H9 (cell line): ENCODE measurements at regions not wholly inside any gene's neighbourhood (a gene's known extent, or its start where the extent isn't known, plus 50 kb on each side); places are given as distances from the start of the nearest gene placed in this dataset.
A peak's percentile ranks its signal among the peaks of the same experiment; 100 is the strongest.

Experiments used
- DNase-seq: peaks from one replicate; pipeline ENCODE4 v3.0.0-alpha.2; 2017
- H2AFZ ChIP-seq: one replicate; pipeline ENCODE4 v1.6.1; 2013; ENCODE audit warnings: mild to moderate bottlenecking, low read length, control low read depth, moderate library complexity
- H2AK5ac ChIP-seq: 2 replicates; pipeline ENCODE4 v1.6.1; 2013; ENCODE audit warnings: low read length, control low read depth, mixed read lengths; ENCODE audit not compliant: insufficient read length
- H2BK120ac ChIP-seq: one replicate; pipeline ENCODE4 v1.6.1; 2013; ENCODE audit warnings: low read depth, mild to moderate bottlenecking, low read length, control low read depth, inconsistent platforms; ENCODE audit not compliant: poor library complexity, severe bottlenecking
- H2BK12ac ChIP-seq: 2 replicates; pipeline ENCODE4 v1.6.1; 2013; ENCODE audit warnings: low read length, control low read depth, mixed read lengths, low read depth; ENCODE audit not compliant: insufficient read length
- H2BK15ac ChIP-seq: 2 replicates; pipeline ENCODE4 v1.6.1; 2013; ENCODE audit warnings: low read depth, low read length, control low read depth
- H2BK20ac ChIP-seq: one replicate; pipeline ENCODE4 v1.6.1; 2013; ENCODE audit warnings: low read depth, mild to moderate bottlenecking, low read length, control low read depth, inconsistent platforms; ENCODE audit not compliant: poor library complexity, severe bottlenecking
- H2BK5ac ChIP-seq: 2 replicates; pipeline ENCODE4 v1.6.1; 2013; ENCODE audit warnings: low read length, control low read depth, mixed read lengths; ENCODE audit not compliant: insufficient read length
- H3K14ac ChIP-seq: 2 replicates; pipeline ENCODE4 v1.6.1; 2013; ENCODE audit warnings: low read length, control low read depth; ENCODE audit not compliant: insufficient read depth
- H3K18ac ChIP-seq: 2 replicates; pipeline ENCODE4 v1.6.1; 2013; ENCODE audit warnings: low read depth, mild to moderate bottlenecking, mixed read lengths, low read length, control low read depth; ENCODE audit not compliant: insufficient read length
- H3K23ac ChIP-seq: 2 replicates; pipeline ENCODE4 v1.6.1; 2013; ENCODE audit warnings: low read length, control low read depth, mixed read lengths, low read depth; ENCODE audit not compliant: insufficient read length
- H3K23me2 ChIP-seq: 2 replicates; pipeline ENCODE4 v1.6.1; 2013; ENCODE audit warnings: low read depth, mild to moderate bottlenecking, mixed read lengths, low read length, control low read depth; ENCODE audit not compliant: insufficient read length, poor library complexity, severe bottlenecking
- H3K27ac ChIP-seq: 2 replicates; pipeline ENCODE4 v1.5.1; 2013; ENCODE audit warnings: low read length, control low read depth, mixed read lengths, low read depth; ENCODE audit not compliant: insufficient read length
- H3K27me3 ChIP-seq: 2 replicates; pipeline ENCODE4 v1.6.1; 2013; ENCODE audit warnings: low read length, control low read depth, inconsistent platforms; ENCODE audit not compliant: insufficient read depth
- H3K4ac ChIP-seq: 2 replicates; pipeline ENCODE4 v1.6.1; 2013; ENCODE audit warnings: low read depth, mild to moderate bottlenecking, control low read depth, inconsistent platforms, low read length, moderate library complexity
- H3K4me1 ChIP-seq: 2 replicates; pipeline ENCODE4 v1.6.1; 2013; ENCODE audit warnings: low read length, control low read depth, inconsistent platforms; ENCODE audit not compliant: insufficient read depth
- H3K4me2 ChIP-seq: 2 replicates; pipeline ENCODE4 v1.6.1; 2013; ENCODE audit warnings: low read length, control low read depth, mixed read lengths; ENCODE audit not compliant: insufficient read length, insufficient read depth
- H3K56ac ChIP-seq: 2 replicates; pipeline ENCODE4 v1.6.1; 2013; ENCODE audit warnings: low read depth, mild to moderate bottlenecking, mixed read lengths, low read length, control low read depth; ENCODE audit not compliant: insufficient read length
- H3K79me1 ChIP-seq: 2 replicates; pipeline ENCODE4 v1.6.1; 2013; ENCODE audit warnings: low read depth, mild to moderate bottlenecking, moderate library complexity, low read length, control low read depth, inconsistent platforms; ENCODE audit not compliant: insufficient read depth, poor library complexity, severe bottlenecking
- H3K79me2 ChIP-seq: 2 replicates; pipeline ENCODE4 v1.6.1; 2013; ENCODE audit warnings: low read length, control low read depth, inconsistent platforms; ENCODE audit not compliant: insufficient read depth
- H3K9ac ChIP-seq: 2 replicates; pipeline ENCODE4 v1.6.1; 2013; ENCODE audit warnings: low read length, control low read depth, mixed read lengths; ENCODE audit not compliant: insufficient read length; ENCODE audit errors: extremely low read depth
- H3K9me3 ChIP-seq: one replicate; pipeline ENCODE4 v1.6.1; 2013; ENCODE audit warnings: low read depth, low read length, inconsistent platforms; ENCODE audit not compliant: control insufficient read depth
- H3T11ph ChIP-seq: one replicate; pipeline ENCODE4 v1.6.1; 2013; ENCODE audit warnings: mild to moderate bottlenecking, low read length, control low read depth, inconsistent platforms
- H4K20me1 ChIP-seq: one replicate; pipeline ENCODE4 v1.6.1; 2013; ENCODE audit not compliant: control insufficient read depth, insufficient read length, insufficient read depth
- H4K5ac ChIP-seq: 2 replicates; pipeline ENCODE4 v1.6.1; 2013; ENCODE audit warnings: low read depth, mild to moderate bottlenecking, mixed read lengths, low read length, control low read depth; ENCODE audit not compliant: insufficient read length
- H4K8ac ChIP-seq: replicated peaks from 2 replicates; pipeline ENCODE4 v1.6.1; 2013; ENCODE audit warnings: low read length, control low read depth, mixed read lengths, low read depth; ENCODE audit not compliant: insufficient read length
- H4K91ac ChIP-seq: 2 replicates; pipeline ENCODE4 v1.6.1; 2013; ENCODE audit warnings: low read depth, mild to moderate bottlenecking, moderate library complexity, mixed read lengths, low read length, control low read depth; ENCODE audit not compliant: insufficient read length
- H3K27ac Mint-ChIP-seq, 3 experiments: 2 replicates in 2 of 3; 3 replicates in 1 of 3; pipeline ENCODE4 v1.8.0; 2020 to 2021; ENCODE audit warnings: mixed read lengths in 3 of 3, mild to moderate bottlenecking in 1 of 3, moderate library complexity in 1 of 3
- H3K27me3 Mint-ChIP-seq: 2 replicates; pipeline ENCODE4 v1.8.0; 2021; ENCODE audit warnings: low read depth, mild to moderate bottlenecking, moderate library complexity, mixed read lengths
- H3K36me3 Mint-ChIP-seq, 3 experiments: 2 replicates in 2 of 3; 3 replicates in 1 of 3; pipeline ENCODE4 v1.8.0; 2020 to 2021; ENCODE audit warnings: low read depth in 3 of 3, mixed read lengths in 3 of 3; ENCODE audit not compliant: insufficient read depth in 1 of 3
- H3K4me1 Mint-ChIP-seq, 2 experiments: 2 replicates each; pipeline ENCODE4 v1.8.0; 2020; ENCODE audit warnings: mixed read lengths in 2 of 2
- H3K4me3 Mint-ChIP-seq, 2 experiments: 2 replicates in 1 of 2; 3 replicates in 1 of 2; pipeline ENCODE4 v1.8.0; 2020 to 2021; ENCODE audit warnings: mild to moderate bottlenecking in 2 of 2, mixed read lengths in 2 of 2, moderate library complexity in 1 of 2
- H3K9me3 Mint-ChIP-seq, 2 experiments: 2 replicates in 1 of 2; 3 replicates in 1 of 2; pipeline ENCODE4 v1.8.0; 2020; ENCODE audit warnings: mild to moderate bottlenecking in 2 of 2, mixed read lengths in 2 of 2, moderate library complexity in 1 of 2
- WGBS: extraction: QIAGEN DNeasy Blood & Tissue Kit; methylation state at CpG from one replicate; pipeline ENCODE4 v1.1.7; 2013; ENCODE audit warnings: missing lambda C conversion rate, low lambda C conversion rate, mixed read lengths; ENCODE audit not compliant: insufficient read length; ENCODE audit errors: extremely low coverage; 5-methylcytosine and 5-hydroxymethylcytosine counted together
- TF ChIP-seq, protein P1 (sequence below): fragments of 200-600 bp; sonication (generic); conservative IDR thresholded peaks from 3 replicates; pipeline ENCODE4 v1.8.0; 2021; ENCODE audit warnings: antibody characterized with exemption, mild to moderate bottlenecking

- Histone ChIP-seq H3K23me2 (no peaks in the 10 kb centered on the region), H2BK12ac (no peak overlapping the region), H3K18ac (no peak overlapping the region), H3K4ac (no peak overlapping the region), H3T11ph (no peak overlapping the region), H3K4me1 (no peaks in the 10 kb centered on the region), H2BK20ac (no peak overlapping the region), H3K14ac (no peak overlapping the region), H3K23ac (no peak overlapping the region), H3K79me1 (no peaks in the 10 kb centered on the region), H3K56ac (no peak overlapping the region), H2AFZ (no peak overlapping the region), H3K27ac (no peak overlapping the region), H3K27me3 (no peaks in the 10 kb centered on the region), H2BK5ac (no peak overlapping the region), H3K9ac (no peak overlapping the region), H4K91ac (no peak overlapping the region), H2AK5ac (no peak overlapping the region), H3K4me2 (no peak overlapping the region), H3K79me2 (no peaks in the 10 kb centered on the region), H4K20me1 (no peaks in the 10 kb centered on the region), H2BK120ac (no peak overlapping the region), H3K9me3 (no peaks in the 10 kb centered on the region), H4K5ac (no peak overlapping the region), H2BK15ac (no peak overlapping the region), H4K8ac (no peak overlapping the region)
- TF ChIP-seq, protein P1, sequence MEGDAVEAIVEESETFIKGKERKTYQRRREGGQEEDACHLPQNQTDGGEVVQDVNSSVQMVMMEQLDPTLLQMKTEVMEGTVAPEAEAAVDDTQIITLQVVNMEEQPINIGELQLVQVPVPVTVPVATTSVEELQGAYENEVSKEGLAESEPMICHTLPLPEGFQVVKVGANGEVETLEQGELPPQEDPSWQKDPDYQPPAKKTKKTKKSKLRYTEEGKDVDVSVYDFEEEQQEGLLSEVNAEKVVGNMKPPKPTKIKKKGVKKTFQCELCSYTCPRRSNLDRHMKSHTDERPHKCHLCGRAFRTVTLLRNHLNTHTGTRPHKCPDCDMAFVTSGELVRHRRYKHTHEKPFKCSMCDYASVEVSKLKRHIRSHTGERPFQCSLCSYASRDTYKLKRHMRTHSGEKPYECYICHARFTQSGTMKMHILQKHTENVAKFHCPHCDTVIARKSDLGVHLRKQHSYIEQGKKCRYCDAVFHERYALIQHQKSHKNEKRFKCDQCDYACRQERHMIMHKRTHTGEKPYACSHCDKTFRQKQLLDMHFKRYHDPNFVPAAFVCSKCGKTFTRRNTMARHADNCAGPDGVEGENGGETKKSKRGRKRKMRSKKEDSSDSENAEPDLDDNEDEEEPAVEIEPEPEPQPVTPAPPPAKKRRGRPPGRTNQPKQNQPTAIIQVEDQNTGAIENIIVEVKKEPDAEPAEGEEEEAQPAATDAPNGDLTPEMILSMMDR = no peak
- Mint-ChIP-seq H3K36me3 (no peaks in the 10 kb centered on the region), H3K27ac (peak overlapping the region in 1 of 3 experiments; percentile 93; a peak in 1 of 7 replicates), H3K4me1 (peaks cover 4 to 13% of the 10 kb centered on the region in 2 experiments; a peak in 3 of 4 replicates), H3K4me3 (no peak overlapping the region), H3K9me3 (no peaks in the 10 kb centered on the region; a peak in 1 of 5 replicates), H3K27me3 (no peaks in the 10 kb centered on the region; the same call in 1 of the 2 replicates)
- DNase-seq = no peak
- no CpG with 5 or more reads among the region's 2 CpGs for WGBS
Measured at GRCh38 chr15:26145796-26146195, 282.7 kb upstream of the ATP10A start.
